ENCODE measurements at regions not wholly inside any gene's neighbourhood (a gene's known extent, or its start where the extent isn't known, plus 50 kb on each side); places are given as distances from the start of the nearest gene placed in this dataset.

DNA sequence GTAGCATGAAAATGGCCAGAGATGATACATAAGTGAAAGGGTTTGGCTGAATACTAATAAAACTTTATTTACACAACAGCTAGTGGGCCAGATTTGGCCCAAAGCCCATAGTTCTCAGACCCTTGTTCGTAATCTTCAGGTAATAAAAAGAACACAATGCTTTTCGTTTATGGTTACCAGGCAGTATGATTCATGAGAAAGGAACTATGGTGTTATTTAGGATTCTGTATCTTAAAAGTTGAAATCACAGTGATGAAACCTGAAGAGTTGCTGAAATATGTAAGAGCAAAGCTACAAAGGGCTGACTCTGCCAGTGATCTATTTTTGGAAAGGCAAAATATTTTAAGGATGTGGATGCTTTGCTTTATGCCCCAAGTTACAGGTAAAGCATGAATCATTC, 192.7 kb downstream of the SMC2 start:
- peak; percentile 72 for DNase-seq
- no peaks in the 10 kb centered on the region for H3K9me3 ChIP-seq (ENCODE audit: low read length)
- POLR2A ChIA-PET (ENCODE audit: unreplicated experiment) = no interaction called here
- H3K4me1 ChIP-seq (ENCODE audit: insufficient read depth, low read length) = peaks cover 9% of the 10 kb centered on the region
- H3K27ac ChIP-seq (ENCODE audit: low read length) = peak overlapping the region; percentile 87
- H3K4me2 ChIP-seq (ENCODE audit: low read length) = no peak overlapping the region
- no peaks in the 10 kb centered on the region for H3K9me2 ChIP-seq (replicated peaks; ENCODE audit: low read length)
- intact Hi-C loops (cut with micrococcal nuclease) = no loop called here
- H3K36me3 ChIP-seq (ENCODE audit: low read depth, low read length) = no peaks in the 10 kb centered on the region
- BruUV-seq (replicated peaks) = no TSS peak
- no peak overlapping the region for H3K4me3 ChIP-seq (ENCODE audit: low read length)
- H3F3A ChIP-seq (ENCODE audit: low read length, unreplicated experiment) = no peaks in the 10 kb centered on the region
- no peaks in the 10 kb centered on the region for H3K79me2 ChIP-seq (ENCODE audit: low read length)
- CTCF ChIA-PET = no interaction called here
- TF ChIP-seq EZH2 (IDR thresholded peaks at IDR 0.05; ENCODE audit: low read length, unreplicated experiment) = no peak
- no peak for TF ChIP-seq CTCF (conservative IDR thresholded peaks at IDR 0.05; ENCODE audit: low read depth, low read length)
- TF ChIP-seq EZH2phosphoT487 (IDR thresholded peaks at IDR 0.05; ENCODE audit: borderline replicate concordance, low read length) = no peak
- peak; percentile 50 for ATAC-seq
- no peaks in the 10 kb centered on the region for H4K20me1 ChIP-seq (ENCODE audit: low read length)
- no peaks in the 10 kb centered on the region for H3K27me3 ChIP-seq (ENCODE audit: low read length)
- peak overlapping the region; percentile 51 for H3K9ac ChIP-seq (ENCODE audit: low read length)
- H2AFZ ChIP-seq (ENCODE audit: low read length) = no peak overlapping the region

- BruUV-seq (replicated peaks) = no TSS peak
- Histone ChIP-seq H3K4me1 (ENCODE audit: insufficient read depth, low read length) (peaks cover 9% of the 10 kb centered on the region), H3K4me3 (ENCODE audit: low read length) (no peak overlapping the region), H3F3A (ENCODE audit: low read length, unreplicated experiment) (no peaks in the 10 kb centered on the region), H3K9ac (ENCODE audit: low read length) (peak overlapping the region; percentile 51), H3K79me2 (ENCODE audit: low read length) (no peaks in the 10 kb centered on the region), H3K4me2 (ENCODE audit: low read length) (peak overlapping the region; percentile 2; the same call in 1 of the 2 replicates), H3K36me3 (ENCODE audit: low read depth, low read length) (no peaks in the 10 kb centered on the region), H3K9me2 (replicated peaks; ENCODE audit: low read length) (no peaks in the 10 kb centered on the region), H4K20me1 (ENCODE audit: low read length) (no peaks in the 10 kb centered on the region), H3K27me3 (ENCODE audit: low read length) (no peaks in the 10 kb centered on the region), H3K27ac (ENCODE audit: low read length) (peak overlapping the region; percentile 87), H3K9me3 (ENCODE audit: low read length) (no peaks in the 10 kb centered on the region), H2AFZ (ENCODE audit: low read length) (no peak overlapping the region)
- CTCF ChIA-PET = no interaction called here
- intact Hi-C loops (cut with micrococcal nuclease) = no loop called here
- ATAC-seq = no peak
- POLR2A ChIA-PET (ENCODE audit: unreplicated experiment) = no interaction called here
- no peak for TF ChIP-seq CTCF (conservative IDR thresholded peaks at IDR 0.05; ENCODE audit: low read depth, low read length)
- no peak for TF ChIP-seq EZH2phosphoT487 (IDR thresholded peaks at IDR 0.05; ENCODE audit: borderline replicate concordance, low read length)
- no peak for TF ChIP-seq EZH2 (IDR thresholded peaks at IDR 0.05; ENCODE audit: low read length, unreplicated experiment)
- DNase-seq = peak; percentile 4
Measured at GRCh38 chr9:104287253-104287878, 193.3 kb downstream of the SMC2 start.

DNA sequence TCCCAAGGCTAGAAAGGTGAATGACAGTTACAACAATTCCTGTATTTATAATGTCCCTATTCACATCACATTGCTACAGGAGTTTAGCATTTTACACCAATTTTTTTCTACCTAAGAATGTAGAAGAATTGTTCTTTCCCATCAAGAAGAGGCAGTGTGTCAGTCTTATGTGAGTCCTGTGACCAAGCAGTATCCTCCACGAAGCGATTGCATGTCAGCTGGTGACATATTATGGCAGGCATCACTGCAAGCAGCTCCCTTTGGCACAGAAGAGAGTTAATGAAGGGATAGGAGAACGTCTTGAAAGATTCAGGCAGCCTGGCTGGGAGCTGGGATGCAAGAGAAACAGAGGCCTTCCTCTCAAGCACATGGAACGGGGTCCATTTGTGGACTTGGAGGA, 199.8 kb downstream of the SMC2 start:
- no peak overlapping the region for H3K4me3 ChIP-seq (ENCODE audit: low read length)
- POLR2A ChIA-PET (ENCODE audit: unreplicated experiment) = no interaction called here
- BruUV-seq (replicated peaks) = no TSS peak

More for the DNA sequence above, 199.8 kb downstream of the SMC2 start:
- Histone ChIP-seq H3K9me2 (replicated peaks; ENCODE audit: low read length) (no peaks in the 10 kb centered on the region), H3K9me3 (ENCODE audit: low read length) (no peaks in the 10 kb centered on the region), H3K4me1 (ENCODE audit: insufficient read depth, low read length) (no peaks in the 10 kb centered on the region), H3K9ac (ENCODE audit: low read length) (no peak overlapping the region), H3K36me3 (ENCODE audit: low read depth, low read length) (no peaks in the 10 kb centered on the region), H3K79me2 (ENCODE audit: low read length) (no peaks in the 10 kb centered on the region), H3K27me3 (ENCODE audit: low read length) (no peaks in the 10 kb centered on the region), H3K4me2 (ENCODE audit: low read length) (no peak overlapping the region), H4K20me1 (ENCODE audit: low read length) (no peaks in the 10 kb centered on the region), H2AFZ (ENCODE audit: low read length) (no peak overlapping the region), H3F3A (ENCODE audit: low read length, unreplicated experiment) (no peaks in the 10 kb centered on the region), H3K27ac (ENCODE audit: low read length) (no peak overlapping the region)
- intact Hi-C loops (cut with micrococcal nuclease) = no loop called here
- TF ChIP-seq CTCF (conservative IDR thresholded peaks at IDR 0.05; ENCODE audit: low read depth, low read length) (no peak), EZH2phosphoT487 (IDR thresholded peaks at IDR 0.05; ENCODE audit: borderline replicate concordance, low read length) (no peak), EZH2 (IDR thresholded peaks at IDR 0.05; ENCODE audit: low read length, unreplicated experiment) (no peak)
- no peak for ATAC-seq
- DNase-seq = no peak
- CTCF ChIA-PET = no interaction called here

Data from PC-3 (cell line).